H1 (cell line): ENCODE measurements at regions not wholly inside any gene's neighbourhood (a gene's known extent, or its start where the extent isn't known, plus 50 kb on each side); places are given as distances from the start of the nearest gene placed in this dataset.

Source experiments
- CTCF ChIA-PET: fragments of 300-600 bp; sonication (Branson Sonifier 250); formaldehyde crosslinking; loops from one replicate; lab custom pipeline; 2021; ENCODE audit not compliant: partially characterized antibody; lab: Charles Lee
- POLR2A ChIA-PET: fragments of 300-600 bp; sonication (Branson Sonifier 250); formaldehyde crosslinking; loops from one replicate; lab custom pipeline; 2021; ENCODE audit warnings: inconsistent platforms; ENCODE audit not compliant: partially characterized antibody; lab: Charles Lee
- DNase-seq, 2 experiments: peaks; one replicate each; pipeline versions ENCODE4 v3.0.0 to v3.0.0-alpha.2; 2010 to 2022; ENCODE audit warnings: low spot score in 2 of 2, low read depth in 1 of 2, mixed read lengths in 1 of 2
- FAIRE-seq: peaks from 2 replicates; lab custom pipeline; 2011; peaks lifted over from hg19 to GRCh38; lab: Jason Lieb, UNC
- H2AFZ ChIP-seq: 2 replicates; pipeline ENCODE4 v1.8.1; 2012; ENCODE audit warnings: low read length, inconsistent platforms
- H2AK5ac ChIP-seq: 2 replicates; pipeline ENCODE4 v1.6.1; 2013; ENCODE audit warnings: low read depth, low read length
- H2BK120ac ChIP-seq: replicated peaks from 2 replicates; pipeline ENCODE3; 2013; ENCODE audit warnings: low read depth, low read length, inconsistent platforms
- H2BK12ac ChIP-seq: 2 replicates; pipeline ENCODE4 v1.6.1; 2013; ENCODE audit warnings: low read depth, low read length
- H2BK15ac ChIP-seq: 2 replicates; pipeline ENCODE4 v1.6.1; 2013; ENCODE audit warnings: low read length
- H2BK20ac ChIP-seq: 2 replicates; pipeline ENCODE4 v1.6.1; 2013; ENCODE audit warnings: low read length
- H2BK5ac ChIP-seq: 2 replicates; pipeline ENCODE4 v1.6.1; 2013; ENCODE audit warnings: low read depth, low read length
- H3K14ac ChIP-seq: 2 replicates; pipeline ENCODE4 v1.6.1; 2013; ENCODE audit warnings: inconsistent platforms; ENCODE audit not compliant: insufficient read length
- H3K18ac ChIP-seq: 2 replicates; pipeline ENCODE4 v1.6.1; 2013; ENCODE audit warnings: low read length; ENCODE audit errors: extremely low read depth
- H3K23ac ChIP-seq: 2 replicates; pipeline ENCODE4 v1.6.1; 2013; ENCODE audit warnings: inconsistent platforms; ENCODE audit not compliant: insufficient read length
- H3K23me2 ChIP-seq: 2 replicates; pipeline ENCODE4 v1.6.1; 2013; ENCODE audit warnings: low read depth, low read length
- H3K27ac ChIP-seq: 2 replicates; pipeline ENCODE4 v1.6.1; 2011; ENCODE audit warnings: low read depth, low read length, inconsistent platforms
- H3K27me3 ChIP-seq, 4 experiments: replicated peaks in 1 of 4; 1 replicate in 1 of 4; 2 replicates in 3 of 4; pipeline versions ENCODE4 v1.6.1 to v1.8.1; 2011 to 2013; ENCODE audit warnings: low read length in 3 of 4, mild to moderate bottlenecking in 3 of 4, inconsistent platforms in 2 of 4, mixed read lengths in 2 of 4, moderate library complexity in 1 of 4; ENCODE audit not compliant: control insufficient read depth in 3 of 4, insufficient read depth in 3 of 4; ENCODE audit errors: extremely low read depth in 1 of 4
- H3K36me3 ChIP-seq, 4 experiments: 2 replicates each; pipeline versions ENCODE4 v1.6.1 to v1.8.1; 2011 to 2013; ENCODE audit warnings: mild to moderate bottlenecking in 4 of 4, low read length in 3 of 4, moderate library complexity in 2 of 4, control low read depth in 1 of 4, inconsistent platforms in 1 of 4; ENCODE audit not compliant: insufficient read depth in 4 of 4, control insufficient read depth in 2 of 4
- H3K4ac ChIP-seq: replicated peaks from 2 replicates; pipeline ENCODE3; 2013; ENCODE audit warnings: low read length, low read depth, mixed read lengths, inconsistent platforms; ENCODE audit not compliant: insufficient read length
- H3K4me1 ChIP-seq, 4 experiments: replicated peaks in 1 of 4; 1 replicate in 1 of 4; 2 replicates in 3 of 4; pipeline versions ENCODE4 v1.6.1 to v1.8.1; 2011 to 2013; ENCODE audit warnings: low read length in 3 of 4, inconsistent platforms in 2 of 4, mixed read lengths in 1 of 4; ENCODE audit not compliant: insufficient read depth in 4 of 4, control insufficient read depth in 3 of 4
- H3K4me2 ChIP-seq, 2 experiments: 2 replicates each; pipeline versions ENCODE4 v1.6.1 to v1.8.1; 2011 to 2013; ENCODE audit warnings: low read depth in 2 of 2, low read length in 2 of 2, control low read depth in 1 of 2, inconsistent platforms in 1 of 2, mild to moderate bottlenecking in 1 of 2; ENCODE audit not compliant: insufficient read depth in 1 of 2
- H3K4me3 ChIP-seq, 4 experiments: fragments of 200-600, 300-600 bp in 1 of 4; sonication (generic), shearing (Covaris generic), sonication (Bioruptor Twin) in 1 of 4; 2 replicates each; pipeline versions ENCODE4 v1.5.1 to v1.8.1; 2011 to 2016; ENCODE audit warnings: low read length in 4 of 4, low read depth in 3 of 4, control low read depth in 2 of 4, inconsistent platforms in 2 of 4, mild to moderate bottlenecking in 2 of 4, mixed read lengths in 1 of 4, moderate library complexity in 1 of 4; ENCODE audit not compliant: insufficient read depth in 2 of 4; ENCODE audit errors: extremely low read depth in 1 of 4
- H3K56ac ChIP-seq: replicated peaks from 2 replicates; pipeline ENCODE3; 2013; ENCODE audit warnings: low read depth, mild to moderate bottlenecking, mixed read lengths, low read length, inconsistent platforms; ENCODE audit not compliant: insufficient read length
- H3K79me1 ChIP-seq: 2 replicates; pipeline ENCODE4 v1.6.1; 2013; ENCODE audit warnings: low read depth, low read length, control low read depth
- H3K79me2 ChIP-seq, 2 experiments: 2 replicates each; pipeline versions ENCODE4 v1.6.1 to v1.8.1; 2012 to 2013; ENCODE audit warnings: low read length in 2 of 2, mild to moderate bottlenecking in 2 of 2, inconsistent platforms in 1 of 2; ENCODE audit not compliant: insufficient read depth in 2 of 2, control insufficient read depth in 1 of 2
- H3K9ac ChIP-seq, 4 experiments: replicated peaks in 1 of 4; 1 replicate in 1 of 4; 2 replicates in 3 of 4; pipeline versions ENCODE4 v1.6.1 to v1.8.1; 2011 to 2013; ENCODE audit warnings: low read depth in 3 of 4, low read length in 3 of 4, control low read depth in 2 of 4, mild to moderate bottlenecking in 2 of 4, moderate library complexity in 2 of 4, inconsistent platforms in 1 of 4; ENCODE audit errors: extremely low read depth in 1 of 4
- H3K9me3 ChIP-seq, 2 experiments: 2 replicates each; pipeline versions ENCODE4 v1.6.1 to v1.8.1; 2012 to 2013; ENCODE audit warnings: mild to moderate bottlenecking in 2 of 2, moderate library complexity in 2 of 2, control low read depth in 1 of 2, inconsistent platforms in 1 of 2, low read depth in 1 of 2, low read length in 1 of 2, mixed read lengths in 1 of 2; ENCODE audit not compliant: insufficient read depth in 2 of 2
- H4K20me1 ChIP-seq, 2 experiments: replicated peaks in 1 of 2; 2 replicates each; pipeline versions ENCODE3 to v1.8.1; 2011 to 2013; ENCODE audit warnings: inconsistent platforms in 2 of 2, low read length in 2 of 2, mild to moderate bottlenecking in 1 of 2; ENCODE audit not compliant: insufficient read depth in 2 of 2, control insufficient read depth in 1 of 2
- H4K5ac ChIP-seq: 2 replicates; pipeline ENCODE4 v1.6.1; 2013; ENCODE audit warnings: low read length, low read depth, mixed read lengths, inconsistent platforms; ENCODE audit not compliant: insufficient read length
- H4K8ac ChIP-seq: 2 replicates; pipeline ENCODE4 v1.8.0; 2013; ENCODE audit warnings: mild to moderate bottlenecking, moderate library complexity, low read length, inconsistent platforms; ENCODE audit not compliant: insufficient read depth; ENCODE audit errors: extremely low read depth
- H4K91ac ChIP-seq: replicated peaks from 2 replicates; pipeline ENCODE3; 2013; ENCODE audit warnings: low read length, mixed read lengths, inconsistent platforms; ENCODE audit not compliant: insufficient read length
- CBX5 ChIP-seq: fragments of 300-800, 300-1000 bp; sonication (generic); IDR thresholded peaks from 2 replicates; pipeline ENCODE4 v1.7.1; 2016; ENCODE audit warnings: antibody characterized with exemption, low read length, low read depth
- CTBP2 ChIP-seq: IDR thresholded peaks from 2 replicates; pipeline ENCODE4 v1.7.0; 2011; ENCODE audit warnings: borderline replicate concordance, mild to moderate bottlenecking, moderate library complexity, mixed read lengths, low read length; ENCODE audit not compliant: insufficient read depth, insufficient read length
- NRF1 ChIP-seq: IDR thresholded peaks from 2 replicates; pipeline ENCODE4 v1.6.1; 2011; ENCODE audit warnings: mild to moderate bottlenecking, low read depth, low read length, improper control_type of control experiment
- SIX5 ChIP-seq: IDR thresholded peaks from 2 replicates; pipeline ENCODE4 v1.6.1; 2011; ENCODE audit warnings: mild to moderate bottlenecking, low read depth, low read length
- SP2 ChIP-seq: IDR thresholded peaks from 2 replicates; pipeline ENCODE4 v1.6.1; 2012; ENCODE audit warnings: mild to moderate bottlenecking, low read length, inconsistent platforms
- SRF ChIP-seq: IDR thresholded peaks from 2 replicates; pipeline ENCODE4 v1.6.1; 2011; ENCODE audit warnings: mild to moderate bottlenecking, low read depth, low read length, moderate library complexity
- TAF1 ChIP-seq: IDR thresholded peaks from 2 replicates; pipeline ENCODE4 v1.6.1; 2011; ENCODE audit warnings: mild to moderate bottlenecking, low read depth, low read length
- ZNF274 ChIP-seq: IDR thresholded peaks from 2 replicates; pipeline ENCODE4 v1.7.0; 2012; ENCODE audit warnings: low read length, borderline replicate concordance; ENCODE audit errors: extremely low read depth
- WGBS, 2 experiments: shearing (Covaris generic) in 1 of 2; methylation state at CpG; one replicate each; pipeline versions ENCODE4 v1.1.6 to v1.1.7; 2013 to 2015; ENCODE audit warnings: low lambda C conversion rate in 2 of 2, mixed read lengths in 2 of 2, inconsistent platforms in 1 of 2, low coverage in 1 of 2, missing lambda C conversion rate in 1 of 2; ENCODE audit not compliant: insufficient replicate concordance in 2 of 2, insufficient coverage in 1 of 2, insufficient read length in 1 of 2; ENCODE audit errors: extremely low coverage in 1 of 2, missing lambda C conversion rate in 1 of 2; 5-methylcytosine and 5-hydroxymethylcytosine counted together

DNA sequence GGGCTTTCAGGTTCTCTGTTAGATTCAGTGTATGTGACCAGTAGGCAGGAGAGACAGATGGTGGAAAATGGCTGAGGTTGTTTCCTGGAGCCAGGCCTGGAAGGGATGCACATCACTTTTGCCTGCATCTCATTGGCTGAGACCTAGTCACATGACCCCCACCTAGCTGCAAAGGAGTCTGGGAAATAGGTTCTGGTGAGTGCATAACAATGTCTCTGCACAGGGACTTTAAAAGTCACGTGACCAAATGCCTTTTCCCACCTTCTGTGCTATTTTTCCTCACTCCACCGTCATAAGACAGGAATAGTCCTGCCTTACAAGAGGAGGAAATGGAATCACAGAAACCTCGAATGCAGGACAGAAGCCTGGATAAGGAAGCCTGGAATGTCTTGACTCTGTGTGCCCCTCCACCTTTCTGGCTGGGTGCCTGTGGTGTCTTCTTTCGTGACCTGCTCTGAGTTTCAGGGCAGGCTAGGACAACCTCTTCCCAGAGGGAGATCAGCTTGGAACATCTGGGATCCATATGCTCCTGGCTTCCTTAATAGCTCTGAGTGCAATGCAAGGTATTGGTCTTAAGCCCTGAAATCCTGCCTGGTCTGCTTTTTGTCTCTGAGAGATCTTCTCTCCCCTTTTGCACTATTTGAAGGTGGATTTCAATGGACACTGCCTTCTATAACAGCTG, 139.9 kb upstream of the ZNF438 start:
- no peak overlapping the region for H3K56ac ChIP-seq
- no peak overlapping the region for H2BK20ac ChIP-seq
- H2BK15ac ChIP-seq, result no peak overlapping the region
- ChIA-PET CTCF (no interaction called here), POLR2A (no interaction called here)
- no peaks in the 10 kb centered on the region for H3K79me1 ChIP-seq
- no peaks in the 10 kb centered on the region for H3K36me3 ChIP-seq
- H2BK12ac ChIP-seq, result no peak overlapping the region
- no peak overlapping the region for H3K4me3 ChIP-seq
- no peak overlapping the region for H3K14ac ChIP-seq
- no peak overlapping the region for H2AFZ ChIP-seq
- no peak overlapping the region for H2BK120ac ChIP-seq
- TF ChIP-seq TAF1 (no peak), SIX5 (no peak), SRF (no peak), SP2 (no peak), CTBP2 (no peak), CBX5 (no peak), ZNF274 (no peak), NRF1 (no peak)
- no peak overlapping the region for H3K9ac ChIP-seq
- H3K27ac ChIP-seq, result no peak overlapping the region
- no peak overlapping the region for H3K4me2 ChIP-seq
- no peaks in the 10 kb centered on the region for H3K79me2 ChIP-seq
- no peaks in the 10 kb centered on the region for H3K23me2 ChIP-seq
- H4K5ac ChIP-seq, result no peak overlapping the region
- FAIRE-seq (no peak), DNase-seq (no peak)
- no peak overlapping the region for H4K8ac ChIP-seq
- H2AK5ac ChIP-seq, result no peak overlapping the region
- H4K20me1 ChIP-seq, result no peaks in the 10 kb centered on the region
- peaks cover 9 to 15% of the 10 kb centered on the region in 2 experiments; a peak in 2 of 4 replicates for H3K9me3 ChIP-seq
- no peak overlapping the region for H3K4ac ChIP-seq
- H3K23ac ChIP-seq, result no peak overlapping the region
- no peaks in the 10 kb centered on the region for H3K27me3 ChIP-seq
- H4K91ac ChIP-seq, result no peak overlapping the region
- H3K4me1 ChIP-seq, result no peaks in the 10 kb centered on the region
- no peak overlapping the region for H3K18ac ChIP-seq
- 94% methylated on average over 4 of the region's 4 CpGs; no CpG with 5 or more reads in 1 of the 2 experiments for WGBS, 2 experiments
- no peak overlapping the region for H2BK5ac ChIP-seq
